ENCODE measurements at regions not wholly inside any gene's neighbourhood (a gene's known extent, or its start where the extent isn't known, plus 50 kb on each side); places are given as distances from the start of the nearest gene placed in this dataset.

DNA sequence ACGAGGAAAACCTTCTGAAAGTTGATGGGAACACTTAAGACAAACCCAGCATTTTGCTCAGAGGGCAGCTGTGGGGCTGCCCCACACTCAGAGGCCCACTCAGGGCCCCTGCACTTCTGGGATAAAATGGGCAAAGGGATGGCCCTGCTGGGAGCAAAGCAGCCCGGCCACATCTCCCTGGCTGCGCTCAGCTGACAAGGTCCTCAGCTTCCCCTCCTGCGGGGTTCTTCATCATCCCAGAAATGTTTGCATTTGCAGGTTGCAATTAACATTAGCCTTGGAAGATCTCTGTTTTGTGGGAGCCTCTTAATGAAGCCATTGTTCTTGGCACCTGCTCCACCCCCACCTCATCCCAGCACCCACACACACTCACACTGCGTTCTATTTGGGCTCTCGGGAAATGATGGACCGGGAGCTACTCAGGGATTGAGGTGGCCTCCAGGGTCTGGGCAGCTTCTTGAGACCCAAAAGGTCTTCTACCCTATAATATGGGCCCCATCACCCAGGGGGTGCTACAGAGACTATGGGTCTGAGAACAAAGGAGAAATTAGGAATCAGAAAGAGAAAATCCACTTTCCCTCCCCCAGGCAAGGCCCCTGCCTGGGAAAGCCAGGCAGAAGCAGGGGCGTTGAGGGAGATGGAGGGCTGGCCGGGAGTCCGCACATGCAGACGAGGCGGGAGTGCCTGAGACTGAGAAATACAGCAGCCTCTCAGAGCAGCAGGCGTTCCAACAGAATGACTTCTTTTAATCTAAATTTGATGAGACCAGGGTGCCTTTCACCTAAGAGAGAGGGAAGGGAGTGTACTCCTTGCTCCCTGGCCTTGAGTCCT lies 53.7 kb upstream of the RPL38 start:
- H3K27ac ChIP-seq, result no peak overlapping the region
- TF ChIP-seq POLR2AphosphoS5 (IDR thresholded peaks at IDR 0.05) (no peak), EP300 (IDR thresholded peaks at IDR 0.05) (no peak)
- ATAC-seq, result no peak
- no peaks in the 10 kb centered on the region for H3K9me3 ChIP-seq
- no peaks in the 10 kb centered on the region for H3K4me1 ChIP-seq
- no peak overlapping the region for H3K4me3 ChIP-seq
- H3K36me3 ChIP-seq, result no peaks in the 10 kb centered on the region
- H3K27me3 ChIP-seq, result peaks cover 58% of the 10 kb centered on the region
- WGBS, 2 donors (ENCODE audit: low coverage in 1 of 2), result 64 to 73% methylated on average over 6 to 10 of the region's 13 CpGs

DNA sequence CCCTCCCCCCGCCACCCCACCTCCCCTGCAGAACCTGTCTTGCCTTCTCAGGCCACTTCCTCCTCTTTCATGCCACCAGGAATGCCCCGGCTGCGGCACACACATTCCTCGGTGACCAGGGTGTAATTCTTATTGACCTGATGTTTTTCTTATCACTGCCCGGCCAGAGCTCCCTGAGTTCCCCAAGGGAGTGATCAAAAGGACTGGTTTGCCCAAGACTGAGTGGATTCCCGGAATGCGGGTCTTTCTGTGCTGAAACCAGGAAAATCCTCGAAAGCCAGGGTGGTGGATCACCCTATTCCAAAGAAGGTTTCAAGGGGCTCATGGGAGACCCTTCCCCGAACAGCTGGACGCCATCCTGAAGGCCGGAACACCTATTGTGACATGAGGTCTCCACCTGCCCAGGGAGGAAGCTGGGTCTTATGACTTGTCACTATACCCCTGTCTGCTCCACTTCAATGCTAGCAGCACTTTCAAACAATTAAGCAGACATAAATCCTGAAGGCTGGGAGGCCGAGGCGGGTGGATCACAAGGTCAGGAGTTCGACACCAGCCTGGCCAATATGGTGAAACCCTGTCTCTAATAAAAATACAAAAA lies 53.0 kb upstream of the RPL38 start:
- WGBS, 2 donors (ENCODE audit: low coverage in 1 of 2), result 50 to 55% methylated on average over 3 to 9 of the region's 14 CpGs
- no peak overlapping the region for H3K4me3 ChIP-seq
- H3K27me3 ChIP-seq, result peaks cover 60% of the 10 kb centered on the region
- TF ChIP-seq EP300 (IDR thresholded peaks at IDR 0.05) (no peak), POLR2A (IDR thresholded peaks at IDR 0.05) (no peak), POLR2AphosphoS5 (IDR thresholded peaks at IDR 0.05) (no peak)
- TF ChIP-seq, protein P1, sequence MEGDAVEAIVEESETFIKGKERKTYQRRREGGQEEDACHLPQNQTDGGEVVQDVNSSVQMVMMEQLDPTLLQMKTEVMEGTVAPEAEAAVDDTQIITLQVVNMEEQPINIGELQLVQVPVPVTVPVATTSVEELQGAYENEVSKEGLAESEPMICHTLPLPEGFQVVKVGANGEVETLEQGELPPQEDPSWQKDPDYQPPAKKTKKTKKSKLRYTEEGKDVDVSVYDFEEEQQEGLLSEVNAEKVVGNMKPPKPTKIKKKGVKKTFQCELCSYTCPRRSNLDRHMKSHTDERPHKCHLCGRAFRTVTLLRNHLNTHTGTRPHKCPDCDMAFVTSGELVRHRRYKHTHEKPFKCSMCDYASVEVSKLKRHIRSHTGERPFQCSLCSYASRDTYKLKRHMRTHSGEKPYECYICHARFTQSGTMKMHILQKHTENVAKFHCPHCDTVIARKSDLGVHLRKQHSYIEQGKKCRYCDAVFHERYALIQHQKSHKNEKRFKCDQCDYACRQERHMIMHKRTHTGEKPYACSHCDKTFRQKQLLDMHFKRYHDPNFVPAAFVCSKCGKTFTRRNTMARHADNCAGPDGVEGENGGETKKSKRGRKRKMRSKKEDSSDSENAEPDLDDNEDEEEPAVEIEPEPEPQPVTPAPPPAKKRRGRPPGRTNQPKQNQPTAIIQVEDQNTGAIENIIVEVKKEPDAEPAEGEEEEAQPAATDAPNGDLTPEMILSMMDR (IDR thresholded peaks at IDR 0.05), result no peak
- ATAC-seq, result no peak
- H3K4me1 ChIP-seq, result no peaks in the 10 kb centered on the region
- H3K27ac ChIP-seq, result no peak overlapping the region
- no peaks in the 10 kb centered on the region for H3K9me3 ChIP-seq
- H3K36me3 ChIP-seq, result no peaks in the 10 kb centered on the region

DNA sequence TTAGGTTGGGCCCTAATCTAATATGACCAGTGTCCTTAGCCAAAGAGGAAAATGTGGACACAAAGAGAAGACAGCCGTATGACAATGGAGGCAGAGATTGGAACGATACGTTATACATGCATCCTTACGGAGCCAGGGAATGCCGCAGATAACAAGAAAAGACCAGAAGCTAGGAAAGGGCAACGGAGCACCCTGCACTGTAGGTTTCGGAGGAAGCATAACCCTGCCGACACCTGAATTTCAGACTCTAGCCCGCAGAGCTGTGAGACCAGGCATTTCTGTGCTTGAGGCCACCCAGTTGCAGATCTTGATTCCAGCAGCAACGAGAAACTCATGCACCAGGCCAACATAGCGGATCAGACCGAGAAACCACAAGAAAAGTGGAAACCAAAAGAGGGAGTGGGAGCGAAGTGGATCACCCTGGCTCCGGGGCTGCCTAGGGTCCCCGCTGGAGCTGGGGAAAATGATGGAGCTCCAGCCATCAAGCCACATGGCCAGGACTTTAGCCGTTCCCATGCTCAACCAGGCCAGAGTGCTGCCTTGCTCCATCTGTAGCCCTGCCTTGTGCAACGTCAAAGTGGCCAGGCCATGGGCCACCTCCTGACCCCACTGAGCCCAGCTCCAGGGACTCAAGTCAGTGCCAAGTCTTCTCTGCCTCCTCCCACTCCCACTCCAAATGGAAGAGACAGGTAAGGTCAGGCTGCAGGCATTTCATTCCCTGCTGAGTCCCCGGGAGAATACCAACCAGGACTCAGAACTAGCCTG lies 51.7 kb upstream of the RPL38 start:
- H3K27me3 ChIP-seq, result peaks cover 59% of the 10 kb centered on the region
- H3K9me3 ChIP-seq, result peaks cover 0 to 10% (median 0%) of the 10 kb centered on the region in 3 donors
- WGBS, 2 donors (ENCODE audit: low coverage in 1 of 2), result 86 to 95% methylated on average over 7 to 14 of the region's 18 CpGs
- no peaks in the 10 kb centered on the region for H3K36me3 ChIP-seq
- H3K4me1 ChIP-seq, result no peaks in the 10 kb centered on the region
- TF ChIP-seq, protein P1 (IDR thresholded peaks at IDR 0.05), result no peak
- TF ChIP-seq POLR2AphosphoS5 (IDR thresholded peaks at IDR 0.05), result no peak
- no peak for TF ChIP-seq EP300 (IDR thresholded peaks at IDR 0.05)
- TF ChIP-seq POLR2A (IDR thresholded peaks at IDR 0.05), result no peak
- no peak overlapping the region for H3K27ac ChIP-seq
- ATAC-seq, result no peak
- H3K4me3 ChIP-seq, result no peak overlapping the region

DNA sequence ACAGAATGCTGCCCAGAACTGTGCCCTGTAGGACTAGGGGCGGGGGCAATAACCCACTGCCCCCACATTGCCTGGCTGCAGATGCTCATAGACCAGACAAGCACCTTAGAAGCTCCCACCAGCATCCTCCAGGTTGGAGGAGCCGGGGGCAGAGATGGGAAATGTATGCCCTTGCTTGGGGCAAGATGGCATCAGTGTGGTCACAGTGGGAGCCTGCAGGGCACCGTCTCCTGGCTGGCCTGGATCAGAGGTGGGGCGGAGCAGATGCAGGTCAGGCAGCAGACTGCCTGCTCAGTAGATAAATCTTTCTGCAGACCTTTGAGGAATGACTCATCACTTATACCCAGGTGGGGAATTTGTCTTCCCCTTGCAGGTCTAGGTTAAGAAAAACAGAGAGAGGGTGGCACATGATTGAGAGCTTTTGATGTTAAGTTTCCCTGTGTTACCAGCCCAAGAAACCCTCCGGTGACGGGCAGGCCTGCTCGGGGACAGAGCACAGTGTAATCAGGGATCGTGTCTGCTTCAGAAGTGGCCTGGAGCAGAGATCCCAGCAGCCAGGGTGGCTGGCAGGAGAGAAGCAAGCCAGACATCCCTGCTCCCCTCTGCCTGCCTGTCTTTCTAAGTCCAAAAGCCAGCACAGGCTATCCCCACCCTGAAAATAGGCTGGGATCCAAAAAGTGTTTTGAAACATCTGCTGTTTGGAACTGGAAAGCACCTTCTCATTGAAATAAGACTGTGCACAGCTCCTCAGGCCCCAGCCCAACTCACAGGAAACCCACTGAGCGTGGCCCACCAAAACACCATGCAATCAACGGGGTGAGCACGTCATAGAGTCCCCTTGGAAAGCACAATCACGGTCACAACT lies 50.7 kb upstream of the RPL38 start:
- ATAC-seq, result no peak
- no peaks in the 10 kb centered on the region for H3K36me3 ChIP-seq
- no peaks in the 10 kb centered on the region for H3K4me1 ChIP-seq
- TF ChIP-seq POLR2AphosphoS5 (IDR thresholded peaks at IDR 0.05), result no peak
- H3K27me3 ChIP-seq, result peaks cover 51% of the 10 kb centered on the region
- 40 to 80% methylated on average over 1 of the region's 12 CpGs for WGBS, 2 donors (ENCODE audit: low coverage in 1 of 2)
- no peak overlapping the region for H3K4me3 ChIP-seq
- H3K27ac ChIP-seq, result no peak overlapping the region
- H3K9me3 ChIP-seq, result peaks cover 0 to 12% (median 0%) of the 10 kb centered on the region in 3 donors

DNA sequence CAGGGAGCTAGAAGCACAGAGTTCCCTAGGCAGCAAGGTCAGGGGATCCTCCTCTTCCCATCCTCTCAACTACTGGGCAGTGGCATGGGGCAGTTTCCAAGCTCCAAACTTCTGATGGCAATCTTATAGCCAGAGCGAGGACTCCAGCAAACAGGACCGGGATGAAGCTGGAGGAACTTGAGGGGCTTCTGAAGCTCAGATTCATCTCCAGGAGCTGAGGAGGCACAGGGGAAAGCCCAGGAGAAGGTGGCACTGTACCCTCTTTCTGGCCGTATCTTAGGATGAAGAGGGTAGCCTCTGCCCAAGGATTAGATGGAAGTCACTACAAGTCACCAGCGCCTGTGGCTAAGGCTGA lies 50.0 kb upstream of the RPL38 start:
- ATAC-seq, result no peak
- Histone ChIP-seq H3K36me3 (no peaks in the 10 kb centered on the region), H3K4me3 (no peak overlapping the region), H3K9me3 (peaks cover 0 to 12% (median 0%) of the 10 kb centered on the region in 3 donors), H3K27me3 (peaks cover 45% of the 10 kb centered on the region), H3K4me1 (no peaks in the 10 kb centered on the region), H3K27ac (no peak overlapping the region)
- TF ChIP-seq EP300 (IDR thresholded peaks at IDR 0.05), result no peak
- no peak for TF ChIP-seq POLR2A (IDR thresholded peaks at IDR 0.05)
- TF ChIP-seq POLR2AphosphoS5 (IDR thresholded peaks at IDR 0.05), result no peak
- TF ChIP-seq, protein P1 (IDR thresholded peaks at IDR 0.05), result no peak
- 71 to 100% methylated on average over 1 to 2 of the region's 4 CpGs for WGBS, 2 donors (ENCODE audit: low coverage in 1 of 2)
